ENCODE measurements at regions not wholly inside any gene's neighbourhood (a gene's known extent, or its start where the extent isn't known, plus 50 kb on each side); places are given as distances from the start of the nearest gene placed in this dataset.

- Histone ChIP-seq H3K4me3 (replicated peaks in 1 of 3; ENCODE audit: low read depth in 2 of 3, low read length in 3 of 3) (no peak overlapping the region), H3K9ac (ENCODE audit: insufficient read depth, low read length, poor library complexity, severe bottlenecking) (no peak overlapping the region), H3K36me3 (replicated peaks in 1 of 2; ENCODE audit: control insufficient read depth in 1 of 2, insufficient read depth in 2 of 2, low read length in 2 of 2) (no peaks in the 10 kb centered on the region), H3K9me3 (replicated peaks in 1 of 2; ENCODE audit: control insufficient read depth in 1 of 2, insufficient read depth in 1 of 2, low read length in 2 of 2) (no peaks in the 10 kb centered on the region), H3K27me3 (ENCODE audit: control insufficient read depth in 2 of 2, insufficient read depth in 2 of 2, low read length in 2 of 2) (no peaks in the 10 kb centered on the region), H4K20me1 (ENCODE audit: insufficient read depth, low read length) (no peaks in the 10 kb centered on the region), H3K4me1 (ENCODE audit: control insufficient read depth in 1 of 2, insufficient read depth in 2 of 2, low read length in 2 of 2) (no peaks in the 10 kb centered on the region), H3K27ac (ENCODE audit: low read depth in 1 of 2, low read length in 2 of 2) (no peak overlapping the region), H3K4me2 (replicated peaks; ENCODE audit: extremely low read depth, low read length, poor library complexity, severe bottlenecking) (no peak overlapping the region), H2AFZ (ENCODE audit: insufficient read depth, low read depth, low read length, poor library complexity, severe bottlenecking) (no peak overlapping the region), H3K79me2 (ENCODE audit: insufficient read depth, low read length) (no peaks in the 10 kb centered on the region)
- Mint-ChIP-seq H3K4me3 (no peak overlapping the region), H3K27me3 (ENCODE audit: low read depth in 3 of 3) (no peaks in the 10 kb centered on the region), H3K27ac (no peak overlapping the region), H3K9me3 (peaks cover 0 to 3% (median 2%) of the 10 kb centered on the region in 7 donors), H3K4me1 (no peaks in the 10 kb centered on the region), H3K36me3 (no peaks in the 10 kb centered on the region)
- DNase-seq: no peak
- no peak for TF ChIP-seq CTCF (IDR thresholded peaks at IDR 0.05)
- intact Hi-C loops (cut with micrococcal nuclease): loop anchor here in 1 of 2 donors (10.0 kb wide), 1 partner anchor 297 kb away; no protein-coding TSS in a partner anchor
These were observed 413.8 kb upstream of the SLC14A2 start for GRCh38 chr18:45201489-45201888.

GRCh38 chr18:45202061-45202460, 413.2 kb upstream of the SLC14A2 start:
- Mint-ChIP-seq H3K27ac (no peak overlapping the region), H3K4me1 (peaks cover under 1% of the 10 kb centered on the region), H3K27me3 (ENCODE audit: low read depth in 3 of 3) (no peaks in the 10 kb centered on the region)

More at GRCh38 chr18:45202061-45202460, 413.2 kb upstream of the SLC14A2 start:
- Histone ChIP-seq H3K79me2 (ENCODE audit: insufficient read depth, low read length) (no peaks in the 10 kb centered on the region), H4K20me1 (ENCODE audit: insufficient read depth, low read length) (no peaks in the 10 kb centered on the region), H3K4me1 (ENCODE audit: control insufficient read depth in 1 of 2, insufficient read depth in 2 of 2, low read length in 2 of 2) (no peaks in the 10 kb centered on the region), H3K4me3 (replicated peaks in 1 of 3; ENCODE audit: low read depth in 2 of 3, low read length in 3 of 3) (no peak overlapping the region), H3K27ac (ENCODE audit: low read depth in 1 of 2, low read length in 2 of 2) (no peak overlapping the region), H2AFZ (ENCODE audit: insufficient read depth, low read depth, low read length, poor library complexity, severe bottlenecking) (no peak overlapping the region), H3K27me3 (ENCODE audit: control insufficient read depth in 2 of 2, insufficient read depth in 2 of 2, low read length in 2 of 2) (no peaks in the 10 kb centered on the region), H3K9ac (ENCODE audit: insufficient read depth, low read length, poor library complexity, severe bottlenecking) (no peak overlapping the region), H3K9me3 (replicated peaks in 1 of 2; ENCODE audit: control insufficient read depth in 1 of 2, insufficient read depth in 1 of 2, low read length in 2 of 2) (no peaks in the 10 kb centered on the region), H3K36me3 (replicated peaks in 1 of 2; ENCODE audit: control insufficient read depth in 1 of 2, insufficient read depth in 2 of 2, low read length in 2 of 2) (no peaks in the 10 kb centered on the region), H3K4me2 (replicated peaks; ENCODE audit: extremely low read depth, low read length, poor library complexity, severe bottlenecking) (no peak overlapping the region)
- DNase-seq: no peak
- TF ChIP-seq CTCF (IDR thresholded peaks at IDR 0.05): no peak
- H3K36me3 Mint-ChIP-seq: no peaks in the 10 kb centered on the region
- intact Hi-C loops (cut with micrococcal nuclease): loop anchor here in 1 of 2 donors (10.0 kb wide), 1 partner anchor 297 kb away; no protein-coding TSS in a partner anchor
- H3K9me3 Mint-ChIP-seq: peaks cover 0 to 3% (median 2%) of the 10 kb centered on the region in 7 donors
- no peak overlapping the region for H3K4me3 Mint-ChIP-seq
